Prostate gland (tissue), 2 donors: ENCODE measurements at regions not wholly inside any gene's neighbourhood (a gene's known extent, or its start where the extent isn't known, plus 50 kb on each side); places are given as distances from the start of the nearest gene placed in this dataset.

Source experiments
- DNase-seq: peaks from one replicate; pipeline ENCODE4 v3.0.0-alpha.2; 2019; ENCODE audit warnings: low spot score
- H3K27ac ChIP-seq, 2 donors: fragments of 200-600 bp; sonication (generic); 2 replicates each; pipeline ENCODE4 v1.5.1; 2017 to 2019
- H3K27me3 ChIP-seq: fragments of 200-600 bp; sonication (generic); replicated peaks from 2 replicates; pipeline ENCODE4 v1.5.1; 2019; ENCODE audit not compliant: insufficient read depth
- H3K36me3 ChIP-seq, 2 donors: fragments of 200-600 bp; sonication (generic); 1 replicate in 1 of 2; 2 replicates in 1 of 2; pipeline versions ENCODE4 v1.5.1 to v1.8.1; 2017 to 2019
- H3K4me1 ChIP-seq: fragments of 200-600 bp; sonication (generic); replicated peaks from 2 replicates; pipeline ENCODE4 v1.5.1; 2019
- H3K4me3 ChIP-seq, 2 donors: fragments of 200-600 bp; sonication (generic); 2 replicates each; pipeline ENCODE4 v1.5.1; 2017 to 2019
- H3K9me3 ChIP-seq: fragments of 200-600 bp; sonication (generic); 2 replicates; pipeline ENCODE4 v1.5.1; 2017
- POLR2A ChIP-seq: fragments of 450-650 bp; IDR thresholded peaks from one replicate; pipeline ENCODE4 v1.6.1; 2016; ENCODE audit warnings: antibody characterized with exemption, mild to moderate bottlenecking
- POLR2AphosphoS5 ChIP-seq: sonication (generic); formaldehyde crosslinking; IDR thresholded peaks from one replicate; pipeline ENCODE4 v1.6.1; 2017; ENCODE audit warnings: antibody characterized with exemption
- WGBS: methylation state at CpG from one replicate; pipeline ENCODE4 v1.1.5; 2018; 5-methylcytosine and 5-hydroxymethylcytosine counted together
- intact Hi-C: fragments of 100-400 bp; cut with DNase I; formaldehyde crosslinking; loops from one replicate; pipeline ENCODE4 v1.14.2; 2022
- TF ChIP-seq, protein P1 (sequence below), 4 experiments: fragments of 200-600 bp in 2 of 4; fragments of 450-650 bp in 2 of 4; sonication (generic) in 2 of 4; IDR thresholded peaks; 1 replicate in 3 of 4; 2 replicates in 1 of 4; pipeline ENCODE4 v1.5.1; 2016 to 2019; ENCODE audit warnings: antibody characterized with exemption in 4 of 4, mild to moderate bottlenecking in 2 of 4, moderate library complexity in 2 of 4

DNA sequence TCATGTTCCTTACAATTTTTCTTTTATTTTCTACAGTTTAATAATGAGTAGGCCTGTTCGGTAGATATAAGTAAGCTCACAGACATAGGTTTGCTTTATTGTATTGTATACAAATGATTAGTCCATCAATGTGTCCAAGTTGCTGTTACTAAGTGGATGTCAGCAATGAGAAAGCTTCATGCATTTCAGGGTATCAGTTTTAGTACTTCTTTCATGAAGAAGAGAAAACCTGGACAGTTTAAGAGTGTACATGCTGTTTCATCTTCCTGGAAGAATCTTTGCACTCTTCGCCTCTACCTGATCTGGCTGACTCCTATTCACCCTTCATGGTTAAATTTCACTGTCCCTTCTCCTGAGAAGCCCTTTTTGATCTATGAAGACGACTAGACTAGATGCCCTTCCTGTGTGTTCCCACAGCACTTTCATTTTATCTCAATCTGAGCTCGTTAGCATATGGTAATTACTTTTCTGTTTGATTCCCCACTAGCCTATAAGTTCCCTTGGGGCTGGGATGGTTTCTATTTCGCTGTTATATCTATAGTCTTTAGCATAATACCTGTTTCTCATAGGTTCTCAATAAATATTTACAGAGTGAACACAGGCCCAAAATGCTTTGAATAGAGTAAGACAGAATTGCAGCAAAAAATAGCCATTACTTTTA lies 70.7 kb downstream of the CETN3 start:
- intact Hi-C loops = no loop called here
- H3K27ac ChIP-seq = no peak overlapping the region
- no peak overlapping the region for H3K4me3 ChIP-seq
- no peaks in the 10 kb centered on the region for H3K9me3 ChIP-seq
- no peaks in the 10 kb centered on the region for H3K4me1 ChIP-seq
- no peaks in the 10 kb centered on the region for H3K27me3 ChIP-seq
- DNase-seq = no peak
- 73% methylated on average over 5 of the region's 5 CpGs for WGBS
- TF ChIP-seq POLR2A (no peak), POLR2AphosphoS5 (no peak)
- TF ChIP-seq, protein P1, sequence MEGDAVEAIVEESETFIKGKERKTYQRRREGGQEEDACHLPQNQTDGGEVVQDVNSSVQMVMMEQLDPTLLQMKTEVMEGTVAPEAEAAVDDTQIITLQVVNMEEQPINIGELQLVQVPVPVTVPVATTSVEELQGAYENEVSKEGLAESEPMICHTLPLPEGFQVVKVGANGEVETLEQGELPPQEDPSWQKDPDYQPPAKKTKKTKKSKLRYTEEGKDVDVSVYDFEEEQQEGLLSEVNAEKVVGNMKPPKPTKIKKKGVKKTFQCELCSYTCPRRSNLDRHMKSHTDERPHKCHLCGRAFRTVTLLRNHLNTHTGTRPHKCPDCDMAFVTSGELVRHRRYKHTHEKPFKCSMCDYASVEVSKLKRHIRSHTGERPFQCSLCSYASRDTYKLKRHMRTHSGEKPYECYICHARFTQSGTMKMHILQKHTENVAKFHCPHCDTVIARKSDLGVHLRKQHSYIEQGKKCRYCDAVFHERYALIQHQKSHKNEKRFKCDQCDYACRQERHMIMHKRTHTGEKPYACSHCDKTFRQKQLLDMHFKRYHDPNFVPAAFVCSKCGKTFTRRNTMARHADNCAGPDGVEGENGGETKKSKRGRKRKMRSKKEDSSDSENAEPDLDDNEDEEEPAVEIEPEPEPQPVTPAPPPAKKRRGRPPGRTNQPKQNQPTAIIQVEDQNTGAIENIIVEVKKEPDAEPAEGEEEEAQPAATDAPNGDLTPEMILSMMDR (IDR thresholded peaks at IDR 0.05) = no peak
- H3K36me3 ChIP-seq = no peaks in the 10 kb centered on the region

DNA sequence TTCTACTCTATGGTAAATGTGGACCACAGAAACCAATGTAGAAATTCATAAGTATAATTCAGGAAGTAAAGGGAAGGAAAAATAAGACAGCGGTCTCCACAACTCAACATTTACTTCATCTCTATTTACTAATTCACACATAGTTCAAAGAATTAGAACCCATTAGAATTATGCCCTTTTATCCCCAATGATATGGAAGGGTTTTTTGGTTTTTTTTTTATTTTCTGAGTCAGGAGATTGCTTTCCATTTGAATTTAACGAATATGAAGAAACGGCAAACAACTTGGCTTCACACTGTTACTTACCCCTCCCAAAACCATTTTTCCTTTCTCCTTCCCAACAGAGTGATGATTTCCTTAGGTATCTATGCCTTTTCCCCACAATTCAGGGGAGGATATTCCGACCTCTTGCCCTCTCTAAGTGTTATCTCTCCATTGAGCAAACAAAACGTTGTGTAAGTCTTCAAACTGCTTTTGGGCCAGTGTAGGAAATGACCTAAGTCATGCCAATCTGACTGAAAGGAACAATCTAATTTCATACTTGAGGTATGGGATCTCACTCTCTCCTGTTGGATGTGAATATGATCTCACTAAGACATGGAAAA lies 72.0 kb downstream of the CETN3 start:
- Histone ChIP-seq H3K4me1 (no peaks in the 10 kb centered on the region), H3K36me3 (no peaks in the 10 kb centered on the region), H3K4me3 (no peak overlapping the region), H3K9me3 (no peaks in the 10 kb centered on the region), H3K27ac (no peak overlapping the region), H3K27me3 (no peaks in the 10 kb centered on the region)
- TF ChIP-seq, protein P1 (IDR thresholded peaks at IDR 0.05) = no peak
- TF ChIP-seq POLR2A = no peak
- TF ChIP-seq POLR2AphosphoS5 = no peak
- intact Hi-C loops = no loop called here
- no peak for DNase-seq
- 72% methylated on average over 5 of the region's 5 CpGs for WGBS

DNA sequence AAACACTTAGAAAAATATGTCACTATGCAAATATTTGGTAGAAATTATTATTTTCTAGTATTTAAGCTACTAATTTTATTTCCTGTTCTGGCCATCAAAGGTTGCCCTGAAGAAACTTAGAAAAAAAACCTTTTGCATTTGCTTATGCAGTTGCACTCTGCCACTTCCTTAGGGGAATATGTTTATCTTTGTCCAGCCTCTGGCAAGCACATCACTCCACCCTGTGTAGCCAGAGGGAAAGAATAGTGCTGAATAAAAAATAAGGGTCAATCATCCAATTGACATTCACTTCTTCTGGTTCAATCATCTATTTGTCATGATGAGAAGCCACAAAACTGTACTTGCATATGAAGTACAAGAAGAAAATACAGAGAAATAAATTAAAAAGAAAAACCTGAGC lies 72.8 kb downstream of the CETN3 start:
- H3K36me3 ChIP-seq = no peaks in the 10 kb centered on the region
- no peak for DNase-seq
- intact Hi-C loops = no loop called here
- no peaks in the 10 kb centered on the region for H3K9me3 ChIP-seq
- TF ChIP-seq, protein P1 (IDR thresholded peaks at IDR 0.05) = no peak
- TF ChIP-seq POLR2AphosphoS5 (no peak), POLR2A (no peak)
- no peaks in the 10 kb centered on the region for H3K27me3 ChIP-seq
- H3K27ac ChIP-seq = no peak overlapping the region
- no peak overlapping the region for H3K4me3 ChIP-seq
- no peaks in the 10 kb centered on the region for H3K4me1 ChIP-seq

DNA sequence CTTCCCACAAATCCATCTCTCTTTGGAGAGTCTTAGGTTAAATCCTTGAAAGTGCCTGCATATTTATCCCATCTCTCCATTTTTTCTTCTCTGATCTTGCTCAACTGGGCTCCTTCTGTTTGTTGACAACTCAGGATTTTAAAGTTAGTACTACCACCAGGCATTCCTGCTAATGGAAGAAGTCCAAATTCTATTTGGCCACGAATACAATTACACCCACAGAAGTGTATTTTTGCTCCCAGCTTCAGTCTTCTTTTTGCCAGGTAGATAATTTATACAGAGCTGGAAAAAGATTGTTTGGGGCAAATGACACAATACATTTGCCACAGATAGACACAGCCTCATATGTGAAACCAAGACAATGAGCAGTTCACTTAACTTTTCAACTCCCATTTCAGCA lies 74.8 kb downstream of the CETN3 start:
- no peak for TF ChIP-seq POLR2AphosphoS5
- no peaks in the 10 kb centered on the region for H3K27me3 ChIP-seq
- no peaks in the 10 kb centered on the region for H3K9me3 ChIP-seq
- intact Hi-C loops = no loop called here
- no peaks in the 10 kb centered on the region for H3K36me3 ChIP-seq
- H3K27ac ChIP-seq = no peak overlapping the region
- WGBS = 30% methylated on average over 1 of the region's 1 CpG
- H3K4me3 ChIP-seq = no peak overlapping the region
- DNase-seq = no peak
- no peaks in the 10 kb centered on the region for H3K4me1 ChIP-seq

DNA sequence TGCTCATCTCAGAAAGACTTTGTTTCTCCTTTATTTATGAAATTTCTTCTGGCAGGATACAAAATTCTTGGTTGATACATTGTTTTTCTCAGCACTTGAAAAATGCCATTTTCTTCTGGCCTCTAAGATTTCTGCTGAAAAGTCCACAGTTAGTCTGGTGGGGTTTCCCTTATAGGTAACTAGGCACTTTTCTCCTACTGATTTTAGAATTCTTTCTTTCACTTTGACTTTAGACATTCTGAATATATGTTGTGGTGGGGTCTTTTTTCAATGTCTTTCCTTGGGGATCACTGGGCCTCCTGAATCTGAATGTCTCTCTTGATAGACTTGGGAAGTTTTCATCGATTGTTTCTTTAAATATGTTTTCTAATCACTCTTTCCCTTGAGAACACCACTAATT lies 79.6 kb downstream of the CETN3 start:
- TF ChIP-seq, protein P1 (IDR thresholded peaks at IDR 0.05) = no peak
- TF ChIP-seq POLR2A (no peak), POLR2AphosphoS5 (no peak)
- 88% methylated on average over 1 of the region's 1 CpG for WGBS
- no peaks in the 10 kb centered on the region for H3K9me3 ChIP-seq
- no peak overlapping the region for H3K4me3 ChIP-seq
- H3K4me1 ChIP-seq = no peaks in the 10 kb centered on the region
- H3K27ac ChIP-seq = no peak overlapping the region
- H3K27me3 ChIP-seq = no peaks in the 10 kb centered on the region
- DNase-seq = no peak
- H3K36me3 ChIP-seq = no peaks in the 10 kb centered on the region
- intact Hi-C loops = no loop called here
